ENCODE measurements at regions not wholly inside any gene's neighbourhood (a gene's known extent, or its start where the extent isn't known, plus 50 kb on each side); places are given as distances from the start of the nearest gene placed in this dataset.

DNA sequence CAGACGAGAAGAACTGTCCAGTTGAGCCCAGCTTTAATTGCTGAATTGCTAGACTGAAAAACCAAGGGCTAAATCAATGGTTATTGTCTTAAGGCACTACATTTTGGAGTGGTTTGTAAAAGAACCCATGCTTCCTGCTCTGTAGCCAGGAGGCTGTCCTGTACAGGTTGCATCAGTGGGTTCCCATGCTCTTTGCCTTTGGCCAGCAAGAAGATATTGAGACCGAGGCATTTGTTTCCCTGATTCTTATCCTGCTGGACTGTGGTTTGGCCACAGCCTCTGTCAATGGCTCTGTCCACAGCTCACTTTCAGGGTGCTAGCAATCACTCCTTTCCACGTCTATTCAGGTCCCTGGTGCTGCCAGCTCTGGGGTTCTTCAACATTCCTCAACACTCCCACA, 89.6 kb downstream of the FAM43A start:
- Histone ChIP-seq H3K9me3 (ENCODE audit: low read depth, low read length) (no peaks in the 10 kb centered on the region), H3K9ac (ENCODE audit: insufficient read length) (no peak overlapping the region), H3K27ac (no peak overlapping the region), H3K4me3 (no peak overlapping the region), H3K36me3 (ENCODE audit: insufficient read depth, low read length) (no peaks in the 10 kb centered on the region)
- DNase-seq (ENCODE audit: low read depth, low spot score): no peak
- TF ChIP-seq FOXP2 (optimal IDR thresholded peaks at IDR 0.05; ENCODE audit: control extremely low read depth, extremely low read length, insufficient read depth) (no peak), EZH2 (IDR thresholded peaks at IDR 0.05) (no peak), POLR2AphosphoS5 (IDR thresholded peaks at IDR 0.05; ENCODE audit: borderline replicate concordance, low read depth, low read length) (no peak)

DNA sequence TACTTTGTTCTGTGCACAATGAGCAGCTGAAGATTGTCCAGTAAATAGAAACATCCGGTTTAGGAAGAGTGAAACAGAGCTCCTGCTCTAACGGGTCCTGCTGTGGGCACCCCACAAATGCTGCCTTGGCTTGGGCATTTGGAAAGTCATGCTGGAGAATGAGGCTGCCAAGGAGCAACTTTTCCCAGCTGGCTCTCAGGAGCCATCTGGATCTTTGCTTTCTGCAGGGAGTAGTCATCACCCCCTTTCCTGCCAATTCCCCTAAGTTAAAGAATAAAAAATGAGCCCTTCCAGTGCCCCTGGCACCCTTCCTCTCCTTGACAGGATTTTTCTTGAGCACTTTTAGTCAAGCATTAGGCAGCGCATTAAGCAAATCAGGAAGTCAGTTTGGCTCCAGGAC, 90.0 kb downstream of the FAM43A start:
- H3K36me3 ChIP-seq (ENCODE audit: insufficient read depth, low read length): no peaks in the 10 kb centered on the region
- no peaks in the 10 kb centered on the region for H3K9me3 ChIP-seq (ENCODE audit: low read depth, low read length)
- H3K4me3 ChIP-seq: no peak overlapping the region
- no peak for TF ChIP-seq POLR2AphosphoS5 (IDR thresholded peaks at IDR 0.05; ENCODE audit: borderline replicate concordance, low read depth, low read length)
- TF ChIP-seq EZH2 (IDR thresholded peaks at IDR 0.05): no peak
- TF ChIP-seq FOXP2 (optimal IDR thresholded peaks at IDR 0.05; ENCODE audit: control extremely low read depth, extremely low read length, insufficient read depth): no peak
- no peak overlapping the region for H3K27ac ChIP-seq
- no peak overlapping the region for H3K9ac ChIP-seq (ENCODE audit: insufficient read length)
- DNase-seq (ENCODE audit: low read depth, low spot score): no peak

GRCh38 chr3:194777729-194778128, 92.0 kb downstream of the FAM43A start:
- Histone ChIP-seq H3K4me3 (no peak overlapping the region), H3K9me3 (ENCODE audit: low read depth, low read length) (no peaks in the 10 kb centered on the region), H3K27ac (no peak overlapping the region), H3K36me3 (ENCODE audit: insufficient read depth, low read length) (no peaks in the 10 kb centered on the region), H3K9ac (ENCODE audit: insufficient read length) (no peak overlapping the region)
- no peak for TF ChIP-seq EZH2 (IDR thresholded peaks at IDR 0.05)
- TF ChIP-seq POLR2AphosphoS5 (IDR thresholded peaks at IDR 0.05; ENCODE audit: borderline replicate concordance, low read depth, low read length): no peak
- no peak for TF ChIP-seq FOXP2 (optimal IDR thresholded peaks at IDR 0.05; ENCODE audit: control extremely low read depth, extremely low read length, insufficient read depth)
- no peak for DNase-seq (ENCODE audit: low read depth, low spot score)

GRCh38 chr3:194779729-194780224, 94.1 kb downstream of the FAM43A start:
- no peak overlapping the region for H3K27ac ChIP-seq
- H3K4me3 ChIP-seq: no peak overlapping the region
- H3K9me3 ChIP-seq (ENCODE audit: low read depth, low read length): no peaks in the 10 kb centered on the region
- no peak for DNase-seq (ENCODE audit: low read depth, low spot score)
- H3K36me3 ChIP-seq (ENCODE audit: insufficient read depth, low read length): no peaks in the 10 kb centered on the region
- TF ChIP-seq FOXP2 (optimal IDR thresholded peaks at IDR 0.05; ENCODE audit: control extremely low read depth, extremely low read length, insufficient read depth): no peak
- TF ChIP-seq POLR2AphosphoS5 (IDR thresholded peaks at IDR 0.05; ENCODE audit: borderline replicate concordance, low read depth, low read length): no peak
- TF ChIP-seq EZH2 (IDR thresholded peaks at IDR 0.05): no peak
- H3K9ac ChIP-seq (ENCODE audit: insufficient read length): no peak overlapping the region

GRCh38 chr3:194780706-194781105, 95.0 kb downstream of the FAM43A start:
- no peak for DNase-seq (ENCODE audit: low read depth, low spot score)
- no peak overlapping the region for H3K9ac ChIP-seq (ENCODE audit: insufficient read length)
- no peak for TF ChIP-seq EZH2 (IDR thresholded peaks at IDR 0.05)
- TF ChIP-seq POLR2AphosphoS5 (IDR thresholded peaks at IDR 0.05; ENCODE audit: borderline replicate concordance, low read depth, low read length): no peak
- no peak for TF ChIP-seq FOXP2 (optimal IDR thresholded peaks at IDR 0.05; ENCODE audit: control extremely low read depth, extremely low read length, insufficient read depth)
- no peaks in the 10 kb centered on the region for H3K9me3 ChIP-seq (ENCODE audit: low read depth, low read length)
- no peak overlapping the region for H3K4me3 ChIP-seq
- H3K27ac ChIP-seq: no peak overlapping the region
- H3K36me3 ChIP-seq (ENCODE audit: insufficient read depth, low read length): no peaks in the 10 kb centered on the region

DNA sequence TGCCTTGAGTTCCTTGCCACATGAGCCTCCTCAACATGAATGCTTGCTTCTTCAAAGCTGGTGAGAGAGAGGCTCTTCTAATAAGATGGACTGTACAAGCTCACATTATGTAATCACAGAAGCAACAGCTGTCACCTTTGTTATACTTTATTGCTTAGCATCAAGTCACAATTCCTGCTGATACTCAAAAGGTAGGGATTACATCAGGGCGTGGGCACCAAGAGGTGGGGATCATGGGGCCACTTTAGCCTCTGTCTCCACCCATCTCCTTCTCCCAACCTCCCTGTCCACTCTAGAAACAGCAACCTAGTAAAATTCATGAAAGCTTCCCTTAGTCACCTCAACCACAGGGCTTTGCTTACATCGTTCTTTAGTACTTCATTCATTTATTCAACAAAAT, 95.9 kb downstream of the FAM43A start:
- no peak for DNase-seq (ENCODE audit: low read depth, low spot score)

DNA sequence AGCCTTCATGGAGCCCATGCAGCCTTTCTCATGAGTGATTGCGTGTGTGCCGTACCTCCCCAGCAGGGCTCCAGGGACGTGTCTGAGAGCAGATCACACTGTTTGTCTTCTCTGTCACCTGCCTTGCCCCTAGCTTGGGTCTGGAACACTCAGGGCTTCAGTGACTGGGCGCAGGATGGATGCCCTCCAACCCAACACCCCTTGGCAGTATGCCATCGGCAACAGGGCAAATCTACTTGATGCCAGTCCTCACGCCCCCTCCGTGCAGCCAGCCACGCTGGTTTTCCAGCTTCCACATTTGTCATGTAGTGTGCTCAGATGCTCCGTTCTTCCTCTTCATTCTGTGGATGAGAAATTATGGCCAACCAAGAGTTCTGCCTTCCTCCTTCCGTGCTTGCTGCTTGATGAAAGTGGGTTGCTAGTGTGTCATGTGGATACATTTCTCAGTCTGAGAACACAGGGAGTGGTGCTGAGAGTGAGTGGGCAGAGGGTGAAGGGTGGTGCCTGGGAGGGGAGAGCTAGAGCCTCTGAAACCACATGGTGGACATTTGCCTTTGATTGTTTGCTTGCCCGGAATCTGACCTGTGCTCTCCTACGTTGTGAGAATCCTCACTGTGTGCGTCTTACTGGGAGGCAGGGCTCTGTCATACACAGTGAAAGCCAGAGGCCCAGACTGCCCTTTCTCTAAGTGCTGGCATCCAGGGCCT, 97.2 kb downstream of the FAM43A start:
- no peak for DNase-seq (ENCODE audit: low read depth, low spot score)
- H3K4me3 ChIP-seq: no peak overlapping the region
- H3K9me3 ChIP-seq (ENCODE audit: low read depth, low read length): no peaks in the 10 kb centered on the region
- TF ChIP-seq EZH2 (IDR thresholded peaks at IDR 0.05) (no peak), FOXP2 (optimal IDR thresholded peaks at IDR 0.05; ENCODE audit: control extremely low read depth, extremely low read length, insufficient read depth) (no peak), POLR2AphosphoS5 (IDR thresholded peaks at IDR 0.05; ENCODE audit: borderline replicate concordance, low read depth, low read length) (no peak)
- no peak overlapping the region for H3K9ac ChIP-seq (ENCODE audit: insufficient read length)
- H3K36me3 ChIP-seq (ENCODE audit: insufficient read depth, low read length): no peaks in the 10 kb centered on the region
- no peak overlapping the region for H3K27ac ChIP-seq

More for the DNA sequence above, 95.9 kb downstream of the FAM43A start:
- Histone ChIP-seq H3K36me3 (ENCODE audit: insufficient read depth, low read length) (no peaks in the 10 kb centered on the region), H3K9me3 (ENCODE audit: low read depth, low read length) (no peaks in the 10 kb centered on the region), H3K4me3 (no peak overlapping the region), H3K27ac (no peak overlapping the region), H3K9ac (ENCODE audit: insufficient read length) (no peak overlapping the region)
- no peak for TF ChIP-seq POLR2AphosphoS5 (IDR thresholded peaks at IDR 0.05; ENCODE audit: borderline replicate concordance, low read depth, low read length)
- TF ChIP-seq FOXP2 (optimal IDR thresholded peaks at IDR 0.05; ENCODE audit: control extremely low read depth, extremely low read length, insufficient read depth): no peak
- no peak for TF ChIP-seq EZH2 (IDR thresholded peaks at IDR 0.05)

DNA sequence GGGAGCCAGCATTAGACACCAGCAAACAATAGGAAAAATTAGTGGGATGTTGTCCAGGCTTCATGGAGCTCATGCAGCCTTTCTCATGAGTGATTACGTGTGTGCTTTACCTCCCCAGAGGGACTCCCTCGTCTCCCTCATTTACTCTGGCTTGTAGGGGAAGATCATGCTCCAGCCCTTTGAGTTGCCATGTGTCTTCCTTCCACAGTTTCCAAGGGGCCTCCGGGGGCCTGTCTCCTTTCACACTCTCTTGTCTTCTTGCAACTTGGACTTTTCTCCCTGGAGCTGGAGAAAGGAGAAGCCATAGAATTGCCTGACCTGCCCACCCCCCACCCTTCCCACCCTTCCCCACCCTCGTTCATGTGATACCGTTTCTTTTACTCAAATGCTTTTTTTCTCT, 98.7 kb downstream of the FAM43A start:
- Histone ChIP-seq H3K9ac (ENCODE audit: insufficient read length) (no peak overlapping the region), H3K36me3 (ENCODE audit: insufficient read depth, low read length) (no peaks in the 10 kb centered on the region), H3K27ac (no peak overlapping the region), H3K9me3 (ENCODE audit: low read depth, low read length) (no peaks in the 10 kb centered on the region), H3K4me3 (no peak overlapping the region)
- DNase-seq (ENCODE audit: low read depth, low spot score): no peak
- TF ChIP-seq FOXP2 (optimal IDR thresholded peaks at IDR 0.05; ENCODE audit: control extremely low read depth, extremely low read length, insufficient read depth) (no peak), POLR2AphosphoS5 (IDR thresholded peaks at IDR 0.05; ENCODE audit: borderline replicate concordance, low read depth, low read length) (no peak), EZH2 (IDR thresholded peaks at IDR 0.05) (no peak)

Measured in SK-N-MC (cell line).